IPS-18a (cell line): ENCODE measurements at regions not wholly inside any gene's neighbourhood (a gene's known extent, or its start where the extent isn't known, plus 50 kb on each side); places are given as distances from the start of the nearest gene placed in this dataset.

Experiments used
- H3K27ac ChIP-seq: one replicate; pipeline ENCODE4 v1.5.1; 2013; ENCODE audit warnings: low read length
- H3K27me3 ChIP-seq: one replicate; pipeline ENCODE4 v1.6.1; 2013; ENCODE audit warnings: mild to moderate bottlenecking, low read length; ENCODE audit not compliant: control insufficient read depth, insufficient read depth
- H3K36me3 ChIP-seq: one replicate; pipeline ENCODE4 v1.6.1; 2013; ENCODE audit warnings: low read depth, low read length; ENCODE audit not compliant: control insufficient read depth
- H3K4me1 ChIP-seq: one replicate; pipeline ENCODE4 v1.6.1; 2013; ENCODE audit warnings: low read depth, low read length; ENCODE audit not compliant: control insufficient read depth
- H3K4me3 ChIP-seq: one replicate; pipeline ENCODE4 v1.5.1; 2013; ENCODE audit warnings: low read length
- H3K9ac ChIP-seq: one replicate; pipeline ENCODE4 v1.6.1; 2013; ENCODE audit warnings: mild to moderate bottlenecking, low read length, moderate library complexity
- H3K9me3 ChIP-seq: one replicate; pipeline ENCODE4 v1.6.1; 2013; ENCODE audit warnings: low read depth, low read length; ENCODE audit not compliant: control insufficient read depth

DNA sequence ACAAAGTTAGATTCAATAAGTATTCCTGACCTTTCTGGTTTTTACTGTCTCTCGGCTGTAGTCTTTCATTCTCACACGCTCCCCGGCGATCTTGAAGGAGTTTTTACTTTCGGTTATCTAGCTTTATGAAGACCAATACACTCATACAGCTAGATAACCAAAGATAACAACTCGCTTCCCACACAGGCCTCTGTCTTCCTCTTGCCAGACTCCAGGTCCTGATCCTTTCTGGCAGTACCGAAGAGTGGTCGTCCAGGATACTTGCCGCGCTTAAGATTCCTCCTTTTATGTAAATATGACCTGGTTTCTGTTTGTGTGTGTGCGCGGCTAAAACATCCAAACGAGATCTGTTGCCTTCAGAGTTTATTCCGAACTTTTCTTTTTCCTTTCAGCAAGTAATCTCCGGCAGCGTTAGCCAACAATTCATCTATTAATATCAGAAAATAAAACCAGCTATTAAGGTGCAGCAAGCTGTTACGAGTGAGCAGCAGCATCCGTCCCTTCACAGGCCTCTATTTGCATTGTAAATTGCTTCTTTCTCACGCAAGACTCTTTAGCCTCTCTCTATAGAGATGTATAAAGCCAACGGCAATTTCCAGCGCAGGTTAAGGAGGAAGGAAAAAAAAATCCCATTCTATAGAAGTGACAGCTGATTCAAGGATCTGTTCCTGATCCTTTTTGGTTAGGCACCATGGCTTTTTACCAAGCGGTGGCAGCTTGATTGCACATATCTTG, 216.1 kb downstream of the MEF2C start:
- peak overlapping the region; percentile 24 for H3K9ac ChIP-seq
- no peaks in the 10 kb centered on the region for H3K9me3 ChIP-seq
- no peak overlapping the region for H3K27ac ChIP-seq
- H3K4me3 ChIP-seq = peak overlapping the region; percentile 55
- no peaks in the 10 kb centered on the region for H3K36me3 ChIP-seq
- H3K4me1 ChIP-seq = peaks cover 80% of the 10 kb centered on the region
- H3K27me3 ChIP-seq = peaks cover 100% of the 10 kb centered on the region

DNA sequence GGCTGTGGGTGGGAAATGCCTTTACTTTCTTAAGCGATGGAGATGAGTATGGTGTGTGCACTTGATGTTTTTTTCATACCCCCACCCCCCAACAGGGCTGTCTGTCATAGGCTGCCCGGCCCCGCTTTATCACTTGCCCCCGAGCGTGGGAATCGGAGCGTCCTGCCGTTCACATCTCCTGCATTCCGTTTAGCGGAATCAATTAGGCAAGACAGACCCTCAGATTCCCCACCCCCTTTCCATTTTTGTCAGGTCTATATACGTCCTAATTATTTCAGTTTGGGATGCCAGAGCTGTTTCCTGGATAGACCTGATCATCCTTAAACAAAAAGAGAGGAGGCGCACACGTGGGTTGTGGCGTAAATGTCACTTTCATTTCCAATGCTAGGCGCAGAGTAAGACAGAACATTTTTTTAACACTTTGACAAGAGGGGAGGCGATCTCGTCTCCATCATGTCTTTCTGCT, 217.2 kb downstream of the MEF2C start:
- H3K36me3 ChIP-seq = no peaks in the 10 kb centered on the region
- peaks cover 77% of the 10 kb centered on the region for H3K4me1 ChIP-seq

DNA sequence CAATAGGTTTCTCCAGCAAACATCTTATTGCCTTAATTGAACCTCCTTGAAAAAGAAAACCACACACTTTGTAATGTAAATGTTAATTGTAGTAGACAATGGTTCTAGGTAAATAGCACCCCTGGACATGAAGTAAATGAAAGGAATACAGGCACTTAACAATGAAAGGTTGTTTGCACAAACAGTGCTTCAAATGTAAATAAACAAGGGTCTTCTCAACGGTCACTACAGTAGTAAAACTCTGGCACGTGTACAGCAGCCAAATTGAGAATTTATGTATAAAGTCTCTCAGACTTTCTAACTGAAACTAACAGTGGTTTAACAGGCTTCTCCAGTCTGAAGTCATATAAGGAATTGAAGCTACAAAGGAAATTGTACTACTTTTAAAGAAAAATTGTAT, 218.3 kb downstream of the MEF2C start:
- H3K36me3 ChIP-seq = no peaks in the 10 kb centered on the region
- no peak overlapping the region for H3K4me3 ChIP-seq
- no peak overlapping the region for H3K27ac ChIP-seq
- no peaks in the 10 kb centered on the region for H3K9me3 ChIP-seq
- peaks cover 82% of the 10 kb centered on the region for H3K4me1 ChIP-seq
- no peak overlapping the region for H3K9ac ChIP-seq
- H3K27me3 ChIP-seq = peaks cover 97% of the 10 kb centered on the region

More for the DNA sequence above, 217.2 kb downstream of the MEF2C start:
- no peak overlapping the region for H3K27ac ChIP-seq
- H3K9me3 ChIP-seq = no peaks in the 10 kb centered on the region
- H3K4me3 ChIP-seq = peak overlapping the region; percentile 55
- peaks cover 97% of the 10 kb centered on the region for H3K27me3 ChIP-seq
- no peak overlapping the region for H3K9ac ChIP-seq

DNA sequence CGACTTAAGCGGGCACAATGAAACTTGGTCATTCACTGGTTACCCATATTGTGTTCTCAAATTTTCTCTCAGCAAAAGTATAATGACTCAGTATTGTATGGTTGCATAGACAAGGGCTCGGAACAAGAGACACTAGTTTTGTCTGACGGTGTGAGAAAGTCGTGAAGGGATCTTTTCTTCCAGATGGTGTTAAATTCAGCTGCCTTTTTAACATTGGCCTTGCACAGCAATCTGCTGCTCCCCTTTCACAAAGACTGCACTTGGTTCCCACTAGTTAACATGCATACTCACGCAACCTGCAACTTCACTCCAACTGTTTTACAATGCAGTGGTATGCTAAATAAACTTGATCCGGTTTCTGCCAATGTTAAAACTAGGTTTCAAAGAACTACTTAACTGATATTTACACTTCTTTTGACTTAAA, 219.2 kb downstream of the MEF2C start:
- peak overlapping the region; percentile 10 for H3K4me3 ChIP-seq
- H3K9ac ChIP-seq = no peak overlapping the region
- peaks cover 97% of the 10 kb centered on the region for H3K27me3 ChIP-seq
- no peaks in the 10 kb centered on the region for H3K9me3 ChIP-seq
- H3K27ac ChIP-seq = no peak overlapping the region
- peaks cover 84% of the 10 kb centered on the region for H3K4me1 ChIP-seq
- no peaks in the 10 kb centered on the region for H3K36me3 ChIP-seq

DNA sequence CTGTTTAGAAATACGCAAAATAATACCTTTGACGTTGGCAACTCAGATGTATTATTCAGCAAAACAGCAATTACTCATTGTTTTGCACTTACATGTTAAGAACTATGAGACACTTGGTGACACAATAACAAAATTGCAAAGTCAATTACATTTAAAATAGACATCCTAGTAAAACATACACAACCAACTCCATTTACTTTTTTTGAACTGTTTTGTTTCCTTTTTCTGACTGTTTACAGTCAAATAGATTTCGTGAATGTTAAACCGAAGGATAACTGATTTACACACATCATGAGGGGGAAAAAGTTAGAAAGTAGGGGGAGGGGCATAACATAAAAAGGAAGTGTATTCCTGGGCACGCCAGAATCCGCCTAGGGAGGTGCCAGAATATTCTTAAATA, 220.1 kb downstream of the MEF2C start:
- Histone ChIP-seq H3K36me3 (no peaks in the 10 kb centered on the region), H3K27ac (no peak overlapping the region), H3K9ac (no peak overlapping the region), H3K4me1 (peaks cover 76% of the 10 kb centered on the region), H3K9me3 (no peaks in the 10 kb centered on the region), H3K27me3 (peaks cover 97% of the 10 kb centered on the region), H3K4me3 (no peak overlapping the region)

DNA sequence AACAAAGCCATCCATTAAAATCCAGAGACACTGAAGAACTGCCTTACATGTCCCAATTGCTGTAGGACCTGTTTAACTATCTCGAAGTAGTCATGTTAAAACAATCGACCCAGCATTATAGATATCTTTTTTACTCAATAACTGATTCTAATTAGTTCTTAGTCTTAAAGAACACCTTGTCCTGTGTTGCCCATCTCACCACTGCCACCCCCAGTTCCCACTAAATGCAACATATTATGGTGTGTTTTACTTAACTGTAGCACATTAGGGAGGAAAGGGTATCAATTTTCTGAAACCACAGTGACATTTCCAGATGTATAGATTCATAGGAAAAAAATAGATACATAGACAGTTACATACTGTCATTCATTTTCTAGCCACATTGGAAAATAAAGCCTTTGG, 221.2 kb downstream of the MEF2C start:
- H3K27me3 ChIP-seq = peaks cover 95% of the 10 kb centered on the region
- H3K4me1 ChIP-seq = peaks cover 66% of the 10 kb centered on the region
- peak overlapping the region; percentile 44 for H3K4me3 ChIP-seq
- H3K36me3 ChIP-seq = no peaks in the 10 kb centered on the region
- no peak overlapping the region for H3K27ac ChIP-seq
- no peaks in the 10 kb centered on the region for H3K9me3 ChIP-seq
- no peak overlapping the region for H3K9ac ChIP-seq

DNA sequence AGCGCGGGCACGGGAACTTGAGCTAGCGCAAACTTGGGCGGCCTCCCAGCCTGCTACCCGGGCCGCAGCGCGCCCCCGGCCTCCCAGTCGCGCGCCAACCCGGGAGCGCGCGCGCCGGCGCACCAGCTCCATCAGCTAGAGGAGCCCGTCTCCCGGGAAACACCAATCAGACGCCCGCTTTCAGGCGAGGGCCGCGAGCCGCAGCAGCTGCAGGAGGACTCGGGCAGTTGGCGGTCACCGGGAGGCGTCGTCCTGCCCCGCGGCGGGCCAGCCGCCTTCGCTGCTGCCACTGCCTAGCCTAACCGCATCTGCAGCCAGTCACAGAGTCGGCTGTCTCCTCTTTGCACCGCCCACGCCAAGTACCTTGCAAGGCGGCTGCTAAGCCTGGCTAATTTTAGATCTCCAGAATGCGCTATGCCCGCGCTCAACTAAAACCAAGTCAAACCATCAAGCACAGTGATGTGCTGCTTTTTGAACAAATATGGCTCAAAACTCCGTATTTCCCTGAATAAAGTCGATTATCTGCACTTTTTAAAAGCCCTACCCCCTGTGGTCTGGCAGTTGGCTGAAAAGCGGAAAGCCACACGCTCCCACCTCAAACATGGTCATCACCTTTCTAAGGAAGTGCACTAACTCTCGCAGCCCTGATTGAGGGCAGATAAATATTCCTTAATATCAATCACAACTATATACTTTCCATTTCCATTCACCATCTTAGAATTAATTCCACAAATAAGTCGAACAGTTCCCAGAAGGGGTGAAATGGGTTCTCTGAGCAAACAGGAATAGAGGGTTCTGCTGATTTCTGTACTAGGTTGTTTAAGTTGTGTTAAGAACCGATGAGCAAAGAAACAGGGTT, 221.8 kb downstream of the MEF2C start:
- Histone ChIP-seq H3K4me1 (peaks cover 60% of the 10 kb centered on the region), H3K36me3 (no peaks in the 10 kb centered on the region), H3K27ac (no peak overlapping the region), H3K9me3 (no peaks in the 10 kb centered on the region), H3K27me3 (peaks cover 89% of the 10 kb centered on the region), H3K4me3 (peak overlapping the region; percentile 44), H3K9ac (no peak overlapping the region)

DNA sequence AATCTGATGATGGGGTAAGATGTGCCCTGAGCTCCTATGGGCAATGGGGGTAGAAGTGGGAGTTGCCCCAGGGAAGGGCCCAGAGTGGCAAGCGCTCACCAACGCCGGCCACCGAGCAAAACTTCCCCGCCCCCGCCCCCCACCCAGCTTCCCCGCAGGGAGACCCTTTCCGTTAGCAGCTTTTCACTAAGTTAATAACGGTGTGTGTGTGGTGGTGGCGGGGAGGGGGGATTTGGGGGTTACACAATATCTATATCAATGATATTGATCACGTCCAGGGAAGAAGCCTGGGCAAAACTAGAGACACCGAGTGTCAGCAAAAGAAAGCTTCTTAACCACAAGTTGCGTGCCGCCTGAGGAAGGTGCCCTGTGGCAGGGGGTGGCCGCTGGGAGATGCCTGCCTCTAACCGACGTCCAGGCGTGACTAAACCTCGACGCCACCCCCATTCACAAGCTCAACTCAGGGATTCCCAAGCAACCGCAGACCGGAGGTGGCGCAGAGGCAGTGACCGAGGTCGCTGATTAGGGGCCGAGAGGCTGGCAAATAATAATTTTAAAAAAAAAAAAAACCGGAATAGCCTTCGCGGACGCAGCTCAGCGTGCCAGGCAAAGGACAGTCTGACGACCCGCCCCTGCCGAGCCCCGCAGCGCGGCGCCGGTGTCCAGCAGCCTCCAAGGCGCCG, 222.6 kb downstream of the MEF2C start:
- Histone ChIP-seq H3K9ac (no peak overlapping the region), H3K4me3 (peak overlapping the region; percentile 23), H3K36me3 (no peaks in the 10 kb centered on the region), H3K27ac (no peak overlapping the region), H3K27me3 (peaks cover 81% of the 10 kb centered on the region), H3K4me1 (peaks cover 52% of the 10 kb centered on the region), H3K9me3 (no peaks in the 10 kb centered on the region)

DNA sequence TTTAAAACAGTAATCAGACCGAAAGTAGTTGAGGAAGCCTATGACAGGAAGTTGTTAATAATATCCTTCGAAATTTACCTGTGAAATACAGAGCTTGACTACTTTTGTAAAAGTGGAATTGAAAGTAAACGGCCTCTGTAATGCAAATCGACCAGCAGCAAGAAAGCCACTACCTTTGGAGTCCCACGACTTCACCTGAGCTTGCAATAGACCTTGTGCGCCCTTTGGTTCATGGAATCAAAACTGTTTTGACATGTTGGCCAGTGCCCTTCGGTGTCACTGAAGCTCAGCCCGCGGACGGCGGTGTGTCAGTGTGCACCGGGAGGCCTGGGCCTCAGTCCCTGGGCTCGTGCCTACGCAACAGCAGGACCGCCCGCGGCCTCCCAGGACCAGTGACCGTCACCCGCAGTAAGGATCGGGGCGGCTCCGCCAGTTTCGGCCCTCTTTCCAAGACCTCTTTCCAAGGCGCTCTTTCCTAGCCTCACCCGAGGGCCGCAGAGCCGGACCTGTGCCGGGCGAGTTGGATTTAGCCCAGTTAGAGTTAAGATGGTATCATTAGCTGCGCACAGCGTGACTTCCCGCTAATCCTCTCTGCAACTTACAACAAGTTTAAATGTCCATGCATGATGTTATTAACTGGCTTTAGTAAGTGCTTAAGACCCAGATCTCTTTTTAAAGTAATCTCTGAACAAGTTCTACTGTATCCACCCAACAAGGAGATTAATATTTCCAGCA, 223.3 kb downstream of the MEF2C start:
- no peak overlapping the region for H3K27ac ChIP-seq
- H3K4me1 ChIP-seq = peaks cover 45% of the 10 kb centered on the region
- no peaks in the 10 kb centered on the region for H3K36me3 ChIP-seq
- H3K27me3 ChIP-seq = peaks cover 74% of the 10 kb centered on the region
- no peak overlapping the region for H3K9ac ChIP-seq
- H3K9me3 ChIP-seq = no peaks in the 10 kb centered on the region
- H3K4me3 ChIP-seq = peak overlapping the region; percentile 23

DNA sequence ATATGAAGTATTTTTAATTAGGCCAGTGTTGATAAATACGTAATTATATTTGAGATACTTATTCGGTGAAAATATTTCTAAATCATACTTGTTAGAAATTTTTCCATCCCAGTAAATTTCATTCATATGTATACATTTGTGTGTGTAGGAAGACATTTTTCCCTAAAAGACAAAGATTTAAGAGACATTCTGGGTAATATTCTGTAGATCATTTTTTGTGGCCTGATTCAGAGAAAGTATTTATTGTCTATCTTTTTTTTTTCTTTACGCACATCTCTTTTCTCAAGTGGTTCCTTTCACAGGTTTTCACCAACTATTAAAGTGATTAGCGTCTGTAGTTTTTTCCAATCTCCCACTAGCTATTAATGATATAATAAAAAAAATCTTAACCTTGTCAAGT, 224.1 kb downstream of the MEF2C start:
- Histone ChIP-seq H3K4me3 (peak overlapping the region; percentile 23), H3K9me3 (no peaks in the 10 kb centered on the region), H3K36me3 (no peaks in the 10 kb centered on the region), H3K27me3 (peaks cover 66% of the 10 kb centered on the region), H3K27ac (no peak overlapping the region), H3K9ac (no peak overlapping the region), H3K4me1 (peaks cover 41% of the 10 kb centered on the region)
